Panc1 (cell line): ENCODE measurements at regions not wholly inside any gene's neighbourhood (a gene's known extent, or its start where the extent isn't known, plus 50 kb on each side); places are given as distances from the start of the nearest gene placed in this dataset.

Source experiments
- ATAC-seq: fragments of 200-7000 bp; cut with Tn5 transposase; 2 replicates; pipeline ENCODE4 v1.9.1; 2020; ENCODE audit warnings: mild to moderate bottlenecking, moderate library complexity
- BruUV-seq: library from RNA; stranded (reverse); fragments of 400-500 nt; replicated peaks from 2 replicates; lab custom pipeline; 2021; lab: Mats Ljungman, UMichigan
- CTCF ChIA-PET: fragments of 300-600 bp; sonication (Branson Sonifier 250); formaldehyde crosslinking; loops from one replicate; lab custom pipeline; 2022; ENCODE audit warnings: antibody characterized with exemption; lab: Charles Lee
- POLR2A ChIA-PET: fragments of 300-600 bp; sonication (Branson Sonifier 250); formaldehyde crosslinking; loops from one replicate; lab custom pipeline; 2022; ENCODE audit warnings: antibody characterized with exemption; lab: Charles Lee
- DNase-seq: peaks from one replicate; pipeline ENCODE4 v3.0.0-alpha.2; 2010; ENCODE audit warnings: low read depth, low spot score
- H3K27ac ChIP-seq: 2 replicates; pipeline ENCODE4 v1.5.1; 2011; ENCODE audit warnings: mild to moderate bottlenecking, low read length, inconsistent platforms
- H3K27me3 ChIP-seq: fragments of 200-500 bp; sonication (Bioruptor generic); 2 replicates; pipeline ENCODE4 v1.6.0; 2014; ENCODE audit warnings: low read length, inconsistent platforms; ENCODE audit not compliant: control insufficient read depth, insufficient read depth
- H3K36me3 ChIP-seq: fragments of 200-500 bp; sonication (Bioruptor generic); 2 replicates; pipeline ENCODE4 v1.5.1; 2014; ENCODE audit warnings: inconsistent platforms, mild to moderate bottlenecking, low read length, moderate library complexity; ENCODE audit not compliant: control insufficient read depth, insufficient read depth
- H3K4me1 ChIP-seq: 2 replicates; pipeline ENCODE4 v1.5.1; 2011; ENCODE audit warnings: inconsistent platforms, mild to moderate bottlenecking, low read length, moderate library complexity; ENCODE audit not compliant: control insufficient read depth, insufficient read depth
- H3K4me3 ChIP-seq, 2 experiments: 2 replicates each; pipeline ENCODE4 v1.5.1; 2011 to 2012; ENCODE audit warnings: low read depth in 2 of 2, low read length in 2 of 2, mild to moderate bottlenecking in 2 of 2, inconsistent platforms in 1 of 2, moderate library complexity in 1 of 2
- H3K9me3 ChIP-seq: fragments of 200-500 bp; sonication (Bioruptor generic); 2 replicates; pipeline ENCODE4 v1.5.1; 2014; ENCODE audit warnings: low read depth, mild to moderate bottlenecking, inconsistent platforms, low read length, moderate library complexity; ENCODE audit not compliant: control insufficient read depth, insufficient read depth
- POLR2AphosphoS5 ChIP-seq: IDR thresholded peaks from 2 replicates; pipeline ENCODE4 v1.6.1; 2012; ENCODE audit warnings: mild to moderate bottlenecking, low read depth, low read length, moderate library complexity
- SIN3A ChIP-seq: IDR thresholded peaks from 2 replicates; pipeline ENCODE4 v1.6.1; 2012; ENCODE audit warnings: low read depth, mild to moderate bottlenecking, low read length, moderate library complexity, borderline replicate concordance; ENCODE audit not compliant: insufficient read depth
- TCF7L2 ChIP-seq: IDR thresholded peaks from 2 replicates; pipeline ENCODE4 v1.6.1; 2011; ENCODE audit warnings: mild to moderate bottlenecking, low read depth, low read length, inconsistent platforms
- in situ Hi-C: cut with HindIII; loops from 2 replicates; pipeline ENCODE4 v1.10.0; 2016; ENCODE audit warnings: low sequenced_read_pairs, low pct_unique_long_range_greater_than_20kb
- intact Hi-C: fragments of 100-400 bp; cut with micrococcal nuclease; formaldehyde crosslinking; loops from one replicate; pipeline ENCODE4 v1.10.0; 2022; ENCODE audit not compliant: unreplicated experiment
- TF ChIP-seq, protein P1 (sequence below): fragments of 450-650 bp; IDR thresholded peaks from 2 replicates; pipeline ENCODE4 v1.5.1; 2017; ENCODE audit warnings: mild to moderate bottlenecking
- TF ChIP-seq, protein P2 (sequence below), 2 experiments: IDR thresholded peaks; 2 replicates each; pipeline ENCODE4 v1.6.1; 2011 to 2012; ENCODE audit warnings: low read depth in 2 of 2, control low read depth in 1 of 2, low read length in 1 of 2, mild to moderate bottlenecking in 1 of 2, moderate library complexity in 1 of 2; ENCODE audit not compliant: insufficient read depth in 1 of 2

DNA sequence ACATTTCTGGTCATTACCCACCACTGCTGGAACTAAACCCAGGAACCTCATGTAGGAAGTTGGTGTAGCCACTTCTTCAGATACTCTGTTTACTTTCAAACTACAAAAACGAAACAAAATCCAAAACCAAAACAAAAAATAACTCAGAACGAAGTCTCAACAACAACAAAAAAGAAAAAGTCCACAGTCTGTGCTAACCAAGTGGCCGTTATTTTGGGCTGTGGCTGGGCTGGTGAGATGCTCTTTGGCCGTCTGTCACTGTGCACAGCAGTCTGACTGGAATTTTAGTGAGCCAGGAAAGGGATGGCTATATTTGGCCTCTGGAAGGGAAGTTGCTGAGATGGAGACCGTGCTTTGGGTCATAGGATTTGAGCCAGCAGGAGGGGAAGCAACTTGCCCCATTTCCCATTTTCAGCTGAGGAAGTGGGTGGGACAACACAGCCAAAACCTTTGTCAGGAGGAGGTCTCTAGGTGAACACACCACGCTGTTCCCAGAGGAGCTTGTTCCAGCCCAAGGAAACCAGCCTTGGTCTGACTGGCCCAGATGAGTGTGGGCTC is 334.1 kb downstream of the ZSWIM6 start:
- TF ChIP-seq, protein P1, sequence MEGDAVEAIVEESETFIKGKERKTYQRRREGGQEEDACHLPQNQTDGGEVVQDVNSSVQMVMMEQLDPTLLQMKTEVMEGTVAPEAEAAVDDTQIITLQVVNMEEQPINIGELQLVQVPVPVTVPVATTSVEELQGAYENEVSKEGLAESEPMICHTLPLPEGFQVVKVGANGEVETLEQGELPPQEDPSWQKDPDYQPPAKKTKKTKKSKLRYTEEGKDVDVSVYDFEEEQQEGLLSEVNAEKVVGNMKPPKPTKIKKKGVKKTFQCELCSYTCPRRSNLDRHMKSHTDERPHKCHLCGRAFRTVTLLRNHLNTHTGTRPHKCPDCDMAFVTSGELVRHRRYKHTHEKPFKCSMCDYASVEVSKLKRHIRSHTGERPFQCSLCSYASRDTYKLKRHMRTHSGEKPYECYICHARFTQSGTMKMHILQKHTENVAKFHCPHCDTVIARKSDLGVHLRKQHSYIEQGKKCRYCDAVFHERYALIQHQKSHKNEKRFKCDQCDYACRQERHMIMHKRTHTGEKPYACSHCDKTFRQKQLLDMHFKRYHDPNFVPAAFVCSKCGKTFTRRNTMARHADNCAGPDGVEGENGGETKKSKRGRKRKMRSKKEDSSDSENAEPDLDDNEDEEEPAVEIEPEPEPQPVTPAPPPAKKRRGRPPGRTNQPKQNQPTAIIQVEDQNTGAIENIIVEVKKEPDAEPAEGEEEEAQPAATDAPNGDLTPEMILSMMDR = no peak
- TF ChIP-seq POLR2AphosphoS5 = no peak
- TF ChIP-seq, protein P2, sequence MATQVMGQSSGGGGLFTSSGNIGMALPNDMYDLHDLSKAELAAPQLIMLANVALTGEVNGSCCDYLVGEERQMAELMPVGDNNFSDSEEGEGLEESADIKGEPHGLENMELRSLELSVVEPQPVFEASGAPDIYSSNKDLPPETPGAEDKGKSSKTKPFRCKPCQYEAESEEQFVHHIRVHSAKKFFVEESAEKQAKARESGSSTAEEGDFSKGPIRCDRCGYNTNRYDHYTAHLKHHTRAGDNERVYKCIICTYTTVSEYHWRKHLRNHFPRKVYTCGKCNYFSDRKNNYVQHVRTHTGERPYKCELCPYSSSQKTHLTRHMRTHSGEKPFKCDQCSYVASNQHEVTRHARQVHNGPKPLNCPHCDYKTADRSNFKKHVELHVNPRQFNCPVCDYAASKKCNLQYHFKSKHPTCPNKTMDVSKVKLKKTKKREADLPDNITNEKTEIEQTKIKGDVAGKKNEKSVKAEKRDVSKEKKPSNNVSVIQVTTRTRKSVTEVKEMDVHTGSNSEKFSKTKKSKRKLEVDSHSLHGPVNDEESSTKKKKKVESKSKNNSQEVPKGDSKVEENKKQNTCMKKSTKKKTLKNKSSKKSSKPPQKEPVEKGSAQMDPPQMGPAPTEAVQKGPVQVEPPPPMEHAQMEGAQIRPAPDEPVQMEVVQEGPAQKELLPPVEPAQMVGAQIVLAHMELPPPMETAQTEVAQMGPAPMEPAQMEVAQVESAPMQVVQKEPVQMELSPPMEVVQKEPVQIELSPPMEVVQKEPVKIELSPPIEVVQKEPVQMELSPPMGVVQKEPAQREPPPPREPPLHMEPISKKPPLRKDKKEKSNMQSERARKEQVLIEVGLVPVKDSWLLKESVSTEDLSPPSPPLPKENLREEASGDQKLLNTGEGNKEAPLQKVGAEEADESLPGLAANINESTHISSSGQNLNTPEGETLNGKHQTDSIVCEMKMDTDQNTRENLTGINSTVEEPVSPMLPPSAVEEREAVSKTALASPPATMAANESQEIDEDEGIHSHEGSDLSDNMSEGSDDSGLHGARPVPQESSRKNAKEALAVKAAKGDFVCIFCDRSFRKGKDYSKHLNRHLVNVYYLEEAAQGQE (IDR thresholded peaks at IDR 0.05; ENCODE audit: insufficient read depth in 1 of 2, low read depth in 2 of 2, low read length in 1 of 2) = no peak
- no peak for TF ChIP-seq TCF7L2
- no peak for TF ChIP-seq SIN3A
- no peaks in the 10 kb centered on the region; the same call in 1 of the 2 replicates for H3K4me1 ChIP-seq
- CTCF ChIA-PET = no interaction called here
- intact Hi-C loops = loop anchor here (10.0 kb wide), 1 partner anchor 259 kb away; no protein-coding TSS in a partner anchor
- in situ Hi-C loops = no loop called here
- no peak for DNase-seq
- peaks cover 6% of the 10 kb centered on the region; the same call in 1 of the 2 replicates for H3K27me3 ChIP-seq
- POLR2A ChIA-PET = no interaction called here
- no peak overlapping the region for H3K27ac ChIP-seq
- BruUV-seq = no TSS peak
- H3K9me3 ChIP-seq = no peaks in the 10 kb centered on the region
- no peak for ATAC-seq
- no peaks in the 10 kb centered on the region for H3K36me3 ChIP-seq
- H3K4me3 ChIP-seq = no peak overlapping the region

DNA sequence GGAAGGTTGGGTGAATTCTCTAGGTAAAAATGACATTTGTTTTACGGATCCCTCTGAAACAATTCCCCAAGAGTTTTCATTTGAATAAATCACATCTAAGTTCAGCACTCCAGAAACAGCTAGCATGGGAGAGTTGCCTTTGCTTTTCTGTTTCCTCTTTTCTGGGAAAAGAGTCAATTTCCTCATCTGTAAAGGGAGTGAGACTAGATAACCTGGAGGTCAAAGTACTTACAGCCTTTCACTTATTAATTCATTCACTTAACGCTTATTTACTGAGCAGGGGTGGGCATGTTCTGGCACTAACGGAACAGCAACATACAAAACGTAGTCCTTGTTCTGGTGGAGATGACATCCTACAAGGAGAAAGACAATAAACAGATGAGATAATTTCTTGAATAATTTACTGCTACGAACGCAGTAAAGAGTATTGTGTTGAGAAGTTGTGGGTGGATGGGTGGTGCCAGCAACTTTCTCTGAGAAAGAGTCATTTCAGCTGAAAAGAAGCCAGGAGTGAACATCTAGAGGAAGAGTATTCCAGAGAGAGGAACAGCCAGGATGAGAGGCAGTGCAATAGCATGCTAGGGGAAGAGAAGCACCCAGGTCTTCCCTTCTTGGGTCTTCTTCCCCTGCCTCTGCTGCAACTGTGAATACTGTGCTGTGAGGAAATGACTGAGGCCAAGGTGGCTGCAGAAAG is 335.6 kb downstream of the ZSWIM6 start:
- no TSS peak for BruUV-seq
- POLR2A ChIA-PET = no interaction called here
- no peak for DNase-seq
- no peak for ATAC-seq
- TF ChIP-seq POLR2AphosphoS5 (no peak), TCF7L2 (no peak), SIN3A (no peak)
- TF ChIP-seq, protein P2 (IDR thresholded peaks at IDR 0.05; ENCODE audit: insufficient read depth in 1 of 2, low read depth in 2 of 2, low read length in 1 of 2) = no peak
- TF ChIP-seq, protein P1 = no peak
- H3K4me1 ChIP-seq = no peaks in the 10 kb centered on the region; the same call in 1 of the 2 replicates
- no peak overlapping the region for H3K4me3 ChIP-seq
- intact Hi-C loops (loop anchor here (10.0 kb wide), 1 partner anchor 257 kb away; no protein-coding TSS in a partner anchor), in situ Hi-C loops (no loop called here)
- CTCF ChIA-PET = no interaction called here
- no peaks in the 10 kb centered on the region for H3K9me3 ChIP-seq
- H3K27me3 ChIP-seq = peaks cover 4% of the 10 kb centered on the region; the same call in 1 of the 2 replicates
- H3K36me3 ChIP-seq = no peaks in the 10 kb centered on the region
- no peak overlapping the region for H3K27ac ChIP-seq
